GM15510 (cell line): ENCODE measurements at regions not wholly inside any gene's neighbourhood (a gene's known extent, or its start where the extent isn't known, plus 50 kb on each side); places are given as distances from the start of the nearest gene placed in this dataset.

Experiments
- POLR2A ChIP-seq: IDR thresholded peaks from 3 replicates; pipeline ENCODE4 v1.6.1; 2011; ENCODE audit warnings: borderline replicate concordance; ENCODE audit not compliant: insufficient read length; ENCODE audit errors: extremely low read depth

DNA sequence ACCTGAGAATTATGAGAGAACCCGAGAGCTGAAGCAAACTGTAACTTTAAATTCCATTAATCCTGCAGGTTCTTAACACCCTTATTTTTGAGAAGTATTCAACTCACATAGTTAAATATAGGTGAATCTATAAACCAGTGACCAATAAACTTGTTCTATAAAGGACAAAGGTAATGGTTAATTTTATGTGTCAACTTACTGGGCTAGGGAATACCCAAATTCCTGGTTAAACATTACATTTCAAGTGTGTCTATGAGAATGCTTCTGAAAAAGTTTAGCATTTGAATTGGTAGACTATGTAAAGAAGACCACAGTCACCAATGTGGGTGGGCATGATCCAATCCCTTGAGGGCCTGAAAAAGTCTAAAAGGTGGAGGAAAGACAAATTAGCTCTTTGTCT lies 99.1 kb downstream of the KCNJ2 start:
- TF ChIP-seq POLR2A: no peak

DNA sequence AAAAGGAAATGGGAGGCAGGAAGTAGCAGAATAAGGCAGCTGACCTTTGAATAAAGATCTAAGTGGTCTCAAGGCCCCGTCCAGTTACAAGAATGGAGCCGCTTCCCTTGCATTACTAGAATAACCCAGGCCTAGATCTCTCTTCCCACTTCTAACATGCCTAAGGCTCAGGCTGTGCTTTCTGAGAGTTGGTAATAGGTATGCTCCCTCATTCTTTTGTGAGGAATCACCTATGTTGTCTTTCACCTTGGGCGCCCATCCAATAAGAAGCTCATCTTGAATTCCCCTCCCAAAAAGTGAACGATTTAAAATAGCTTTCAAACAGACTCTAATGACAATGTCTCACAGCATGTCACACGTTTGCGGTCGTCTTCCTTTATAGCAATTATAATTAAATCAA lies 101.2 kb downstream of the KCNJ2 start:
- no peak for TF ChIP-seq POLR2A

DNA sequence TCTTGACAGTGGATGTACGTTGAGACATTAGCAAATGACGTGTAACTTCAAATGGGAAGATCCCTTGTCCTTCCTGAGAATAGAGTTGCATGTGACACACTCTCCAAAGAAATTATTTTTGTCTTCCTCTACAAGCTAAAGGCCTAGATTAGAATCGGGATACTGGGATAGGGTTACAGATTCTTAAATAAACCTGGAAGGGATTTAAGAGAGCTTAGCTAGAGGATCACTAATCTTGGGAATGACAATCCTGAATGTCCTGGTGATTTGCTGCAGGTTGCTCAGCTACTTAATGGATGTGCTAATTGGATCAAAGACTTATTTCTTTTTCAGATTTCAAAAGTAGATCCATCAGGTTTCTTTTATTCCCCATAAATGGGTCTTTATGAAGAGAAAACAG lies 101.9 kb downstream of the KCNJ2 start:
- no peak for TF ChIP-seq POLR2A

DNA sequence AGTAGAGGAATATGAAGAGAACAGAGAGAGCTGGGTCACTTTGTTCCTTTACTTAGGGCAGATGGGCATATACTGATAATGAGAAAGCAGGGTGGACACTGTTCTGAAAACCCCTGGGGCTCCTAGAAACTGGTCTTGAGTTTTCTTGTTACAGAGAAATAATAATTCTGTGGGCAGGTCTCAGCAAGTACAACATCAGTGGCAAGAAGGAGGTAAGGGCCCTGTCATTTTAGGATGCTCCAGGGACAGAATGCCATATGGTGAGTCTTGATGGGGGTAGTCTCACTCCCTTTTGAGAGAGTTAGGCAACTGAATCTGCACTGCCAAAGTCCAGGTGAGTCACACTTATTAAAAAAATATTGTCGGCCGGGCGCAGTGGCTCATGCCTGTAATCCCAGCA lies 102.3 kb downstream of the KCNJ2 start:
- TF ChIP-seq POLR2A: no peak

DNA sequence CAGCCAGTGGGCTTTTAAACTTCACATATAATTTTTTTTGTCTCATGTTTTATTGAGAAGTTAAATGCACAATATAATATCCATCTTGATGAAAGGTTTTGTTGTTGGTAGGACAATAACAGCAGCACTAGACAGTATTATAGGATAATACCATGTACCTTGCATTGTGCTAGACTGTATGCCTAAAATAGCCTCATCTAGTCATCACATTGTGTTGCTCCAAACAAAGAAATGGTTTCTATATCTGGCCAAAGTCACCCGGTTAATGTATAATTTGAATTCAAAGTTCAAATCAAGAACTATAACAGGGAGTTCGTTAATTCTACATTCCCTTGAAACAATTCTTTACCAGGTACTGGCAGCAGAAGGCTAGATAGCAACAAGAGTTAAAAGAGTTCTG lies 104.9 kb downstream of the KCNJ2 start:
- no peak for TF ChIP-seq POLR2A

DNA sequence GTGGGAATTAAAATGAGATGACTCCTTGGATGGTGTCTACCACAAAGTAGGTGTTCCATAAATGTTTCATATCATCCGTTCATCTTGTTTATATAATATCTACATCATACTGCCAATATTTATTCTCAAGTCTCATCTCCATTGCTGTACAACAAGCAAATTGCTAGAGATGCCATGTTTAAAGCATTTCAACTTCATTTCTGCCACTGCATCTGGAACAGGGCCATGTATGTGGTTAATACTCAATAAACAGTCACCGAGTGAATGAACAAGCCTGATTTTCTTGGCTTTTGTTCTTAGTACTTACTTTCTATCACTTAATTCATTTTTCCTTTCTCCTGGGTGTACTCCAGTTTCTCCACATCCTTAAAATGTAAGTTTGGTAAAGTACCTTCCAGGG lies 107.6 kb downstream of the KCNJ2 start:
- no peak for TF ChIP-seq POLR2A

GRCh38 chr17:70278844-70279462 lies 109.6 kb downstream of the KCNJ2 start:
- TF ChIP-seq POLR2A: no peak

- TF ChIP-seq POLR2A: no peak
Observed at GRCh38 chr17:70286391-70286790, 117.1 kb downstream of the KCNJ2 start.

DNA sequence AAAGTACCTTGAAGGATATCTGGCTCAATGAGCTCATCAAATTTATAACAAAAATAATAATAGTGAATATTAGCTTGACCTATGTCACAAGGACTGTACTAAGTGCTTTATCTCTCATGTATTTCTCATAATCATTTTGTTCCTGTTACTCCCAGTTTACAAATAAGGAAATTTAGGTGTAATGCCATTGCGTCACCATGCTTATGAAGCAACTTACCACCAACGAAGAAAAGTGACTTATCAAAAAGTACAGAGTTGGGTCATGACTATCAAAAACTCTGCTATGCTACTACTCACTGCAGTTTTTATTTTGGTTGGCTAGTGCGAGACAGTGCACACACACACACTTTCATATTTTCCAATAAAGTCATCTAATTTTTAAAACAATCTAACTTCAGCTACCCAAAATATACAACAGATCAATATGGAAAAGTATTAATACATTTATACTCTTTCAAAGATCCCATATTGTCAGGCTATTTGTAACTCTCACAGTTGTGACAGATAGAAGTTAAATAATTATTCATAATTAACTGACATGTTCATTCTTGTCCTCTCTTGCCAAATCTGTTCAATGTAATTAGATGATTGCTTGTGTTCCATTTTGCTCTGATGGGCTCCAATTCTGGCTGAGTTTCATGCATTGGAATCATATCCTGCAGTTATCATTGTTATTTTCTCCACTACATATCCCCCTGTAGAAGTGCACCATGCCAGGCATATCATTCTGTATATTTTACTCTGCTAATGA lies 119.4 kb downstream of the KCNJ2 start:
- TF ChIP-seq POLR2A: no peak

- no peak for TF ChIP-seq POLR2A
Observed at GRCh38 chr17:70290770-70291169, 121.4 kb downstream of the KCNJ2 start.

GRCh38 chr17:70292366-70292765 lies 123.0 kb downstream of the KCNJ2 start:
- no peak for TF ChIP-seq POLR2A

GRCh38 chr17:70295329-70295728 lies 126.0 kb downstream of the KCNJ2 start:
- TF ChIP-seq POLR2A: no peak

DNA sequence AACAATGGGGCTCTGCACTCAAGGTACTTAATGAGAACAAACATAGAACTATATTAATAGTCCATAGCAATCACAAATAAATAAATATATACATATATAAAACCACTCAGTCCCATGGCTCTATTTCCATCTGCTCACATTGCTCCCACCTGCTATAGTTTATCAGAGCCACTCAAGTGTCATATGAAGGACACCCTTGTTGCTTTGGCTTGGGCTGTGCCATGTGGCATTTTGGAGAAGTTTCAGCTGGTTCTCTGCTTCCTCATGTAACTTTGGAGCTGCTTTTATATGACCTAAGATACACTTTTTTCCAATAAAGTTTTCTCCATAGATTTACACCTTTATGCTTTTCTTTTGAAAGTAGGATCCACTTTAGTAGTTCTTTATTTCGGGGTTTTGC lies 126.4 kb downstream of the KCNJ2 start:
- TF ChIP-seq POLR2A: no peak

GRCh38 chr17:70296456-70296855 lies 127.1 kb downstream of the KCNJ2 start:
- no peak for TF ChIP-seq POLR2A

DNA sequence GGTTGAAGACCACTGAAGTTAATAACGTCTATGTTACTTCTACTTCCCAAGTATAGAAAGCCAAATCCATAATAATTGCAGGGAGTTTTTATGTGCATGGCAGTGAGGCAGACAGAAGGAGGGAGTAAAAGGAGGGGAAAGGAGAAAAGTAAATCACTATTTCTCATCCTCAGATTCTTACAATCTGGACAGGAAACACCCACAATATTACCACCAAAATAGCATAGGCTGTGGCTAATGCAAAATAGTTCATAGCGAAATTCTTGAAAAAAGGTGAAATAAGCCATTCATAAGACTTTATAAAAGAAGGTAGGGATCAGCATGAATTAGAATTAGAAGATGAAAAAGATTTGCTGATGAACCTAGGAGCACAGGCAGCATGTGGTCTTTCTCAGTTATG lies 128.1 kb downstream of the KCNJ2 start:
- TF ChIP-seq POLR2A: no peak

- TF ChIP-seq POLR2A: no peak
Observed at GRCh38 chr17:70298929-70299531, 129.7 kb downstream of the KCNJ2 start.
